LNCaP clone FGC (cell line): ENCODE measurements at regions not wholly inside any gene's neighbourhood (a gene's known extent, or its start where the extent isn't known, plus 50 kb on each side); places are given as distances from the start of the nearest gene placed in this dataset.

Experiments
- DNase-seq: peaks from one replicate; pipeline ENCODE4 v3.0.0-alpha.2; 2011; ENCODE audit warnings: low read depth
- H3K4me3 ChIP-seq: 2 replicates; pipeline ENCODE4 v1.5.1; 2011; ENCODE audit warnings: mild to moderate bottlenecking, low read depth, low read length, control low read depth
- TF ChIP-seq, protein P1 (sequence below): IDR thresholded peaks from 2 replicates; pipeline ENCODE4 v1.5.1; 2012; ENCODE audit warnings: mild to moderate bottlenecking; ENCODE audit not compliant: control insufficient read depth, insufficient read depth; ENCODE audit errors: extremely low read depth

DNA sequence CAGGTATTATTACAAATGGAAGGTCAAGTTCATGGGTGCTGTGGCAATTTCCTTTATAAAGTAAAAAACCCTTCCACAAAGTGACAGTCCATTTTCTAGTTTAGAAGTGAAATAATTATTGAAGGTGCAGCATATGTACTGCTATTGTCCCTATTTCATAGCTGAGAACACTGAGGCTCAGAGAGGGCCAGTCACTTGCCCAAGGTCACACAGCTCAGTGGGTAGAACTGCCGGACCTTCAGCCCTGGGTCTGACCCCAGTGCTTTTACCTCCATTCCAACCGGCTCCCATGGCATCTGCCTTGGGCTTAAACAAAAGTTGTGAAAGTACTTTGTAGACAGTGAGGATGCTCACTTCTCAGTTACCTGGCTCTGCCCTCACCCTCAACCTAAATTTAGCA, 150.6 kb upstream of the SMIM23 start:
- H3K4me3 ChIP-seq, result no peak overlapping the region
- TF ChIP-seq, protein P1, sequence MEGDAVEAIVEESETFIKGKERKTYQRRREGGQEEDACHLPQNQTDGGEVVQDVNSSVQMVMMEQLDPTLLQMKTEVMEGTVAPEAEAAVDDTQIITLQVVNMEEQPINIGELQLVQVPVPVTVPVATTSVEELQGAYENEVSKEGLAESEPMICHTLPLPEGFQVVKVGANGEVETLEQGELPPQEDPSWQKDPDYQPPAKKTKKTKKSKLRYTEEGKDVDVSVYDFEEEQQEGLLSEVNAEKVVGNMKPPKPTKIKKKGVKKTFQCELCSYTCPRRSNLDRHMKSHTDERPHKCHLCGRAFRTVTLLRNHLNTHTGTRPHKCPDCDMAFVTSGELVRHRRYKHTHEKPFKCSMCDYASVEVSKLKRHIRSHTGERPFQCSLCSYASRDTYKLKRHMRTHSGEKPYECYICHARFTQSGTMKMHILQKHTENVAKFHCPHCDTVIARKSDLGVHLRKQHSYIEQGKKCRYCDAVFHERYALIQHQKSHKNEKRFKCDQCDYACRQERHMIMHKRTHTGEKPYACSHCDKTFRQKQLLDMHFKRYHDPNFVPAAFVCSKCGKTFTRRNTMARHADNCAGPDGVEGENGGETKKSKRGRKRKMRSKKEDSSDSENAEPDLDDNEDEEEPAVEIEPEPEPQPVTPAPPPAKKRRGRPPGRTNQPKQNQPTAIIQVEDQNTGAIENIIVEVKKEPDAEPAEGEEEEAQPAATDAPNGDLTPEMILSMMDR, result no peak
- DNase-seq, result no peak

DNA sequence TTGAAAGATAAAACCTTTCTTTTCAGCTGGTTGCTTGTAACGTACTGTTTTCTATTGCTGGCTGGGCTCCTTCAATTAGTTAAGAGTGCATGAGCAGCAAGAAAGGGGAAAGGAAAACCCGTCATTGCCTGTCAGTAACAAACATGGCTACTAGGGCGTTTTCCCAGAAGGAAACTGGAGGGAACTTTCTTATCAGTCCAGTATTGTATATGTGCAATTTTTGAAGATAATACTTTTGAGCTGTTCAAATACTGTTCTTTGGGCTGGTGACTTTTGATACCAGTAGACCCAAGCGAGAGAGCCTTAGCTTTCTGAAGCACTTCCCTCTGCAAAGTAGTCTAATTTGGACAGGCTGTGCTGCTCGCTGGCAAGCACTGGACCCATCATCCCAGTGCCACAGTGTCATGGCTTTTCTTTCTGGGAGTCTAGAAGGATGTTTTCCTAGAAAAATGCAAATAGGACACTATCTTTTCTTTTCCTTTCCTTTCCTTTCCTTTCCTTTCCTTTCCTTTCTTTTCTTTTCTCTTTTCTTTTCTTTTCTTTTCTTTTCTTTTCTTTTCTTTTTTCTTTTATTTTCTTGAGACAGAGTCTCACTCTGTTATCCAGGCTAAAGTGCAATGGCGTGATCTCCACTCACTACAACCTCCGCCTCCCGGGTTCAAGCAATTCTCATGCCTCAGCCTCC, 149.9 kb upstream of the SMIM23 start:
- H3K4me3 ChIP-seq, result no peak overlapping the region
- no peak for DNase-seq
- TF ChIP-seq, protein P1, result no peak

DNA sequence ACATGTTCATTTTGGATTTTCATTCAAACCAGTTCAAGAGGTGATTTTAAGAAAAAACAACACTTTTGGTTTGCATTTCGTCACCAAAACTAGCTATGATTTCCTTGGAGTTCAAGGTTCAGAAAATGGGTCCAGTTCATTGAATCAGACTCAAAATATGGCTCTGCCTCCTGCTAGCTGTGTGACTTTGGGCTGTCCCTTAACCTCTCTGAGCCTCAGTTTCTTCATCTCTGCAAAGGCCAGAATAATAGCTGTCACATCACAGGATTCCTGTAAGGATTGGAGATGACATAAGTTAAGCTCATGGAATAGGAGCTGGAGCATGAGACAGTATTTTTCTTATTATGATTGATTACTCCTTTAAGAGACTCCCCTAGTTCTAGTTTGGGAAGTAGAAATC, 147.8 kb upstream of the SMIM23 start:
- DNase-seq, result no peak
- TF ChIP-seq, protein P1, result no peak
- no peak overlapping the region for H3K4me3 ChIP-seq

DNA sequence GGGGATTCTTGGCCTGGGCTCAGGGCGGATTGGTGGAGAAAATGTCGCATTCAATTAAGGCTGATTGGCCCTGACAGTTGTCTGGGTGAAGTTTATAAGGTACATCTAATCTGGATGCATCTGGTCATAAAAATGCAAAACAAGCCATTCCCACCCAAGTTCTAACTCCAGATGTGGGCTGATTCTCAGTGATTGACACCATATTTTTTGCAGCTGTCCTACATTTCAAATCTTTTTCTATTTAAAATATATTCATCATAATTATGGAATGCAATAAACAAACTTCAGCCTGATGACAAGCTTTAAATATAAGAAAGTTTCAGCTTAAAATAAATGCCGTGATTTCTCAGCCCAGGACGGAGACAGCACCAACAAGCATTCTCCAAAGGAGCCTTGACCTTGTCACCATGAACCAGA, 146.4 kb upstream of the SMIM23 start:
- TF ChIP-seq, protein P1, result no peak
- no peak for DNase-seq
- H3K4me3 ChIP-seq, result no peak overlapping the region

DNA sequence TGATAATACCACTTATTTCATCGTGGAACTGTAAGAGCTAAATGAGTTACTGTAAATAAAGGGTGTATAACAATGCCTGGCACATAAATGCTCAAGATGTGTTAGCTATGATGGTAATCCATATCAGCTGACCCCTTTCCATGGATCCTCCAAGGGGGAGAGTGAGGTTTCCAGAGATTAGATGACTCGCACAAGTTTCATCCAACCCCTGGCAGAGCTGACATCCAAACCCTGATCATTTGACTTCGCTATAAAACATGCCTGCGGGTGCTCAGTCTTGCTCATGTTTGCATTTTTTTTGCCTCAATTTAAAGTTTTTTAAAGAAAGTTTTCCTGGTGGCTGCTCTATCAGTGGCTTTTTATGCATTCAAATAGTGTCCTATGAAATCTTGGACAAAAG, 145.7 kb upstream of the SMIM23 start:
- TF ChIP-seq, protein P1, result no peak
- no peak overlapping the region for H3K4me3 ChIP-seq
- no peak for DNase-seq

DNA sequence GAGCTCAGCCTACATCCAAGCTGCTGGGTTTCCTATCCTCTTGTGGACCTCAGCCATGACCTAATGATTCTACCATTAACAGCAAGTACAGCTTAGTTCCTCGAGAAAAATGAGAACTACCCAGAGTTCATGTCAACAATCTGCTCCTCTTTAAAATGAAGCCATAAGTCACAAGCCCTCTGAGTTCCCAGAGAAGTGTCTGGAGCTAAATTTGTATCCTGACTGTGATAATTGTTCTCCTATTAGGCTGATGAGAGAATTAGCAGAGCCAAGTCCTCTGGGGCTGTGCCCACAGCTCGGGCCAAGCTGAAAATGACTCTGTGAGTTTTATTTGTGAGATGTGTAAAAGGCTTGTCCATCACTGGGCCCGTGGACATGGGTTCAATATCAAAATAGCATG, 145.1 kb upstream of the SMIM23 start:
- H3K4me3 ChIP-seq, result no peak overlapping the region
- TF ChIP-seq, protein P1, result no peak
- no peak for DNase-seq

DNA sequence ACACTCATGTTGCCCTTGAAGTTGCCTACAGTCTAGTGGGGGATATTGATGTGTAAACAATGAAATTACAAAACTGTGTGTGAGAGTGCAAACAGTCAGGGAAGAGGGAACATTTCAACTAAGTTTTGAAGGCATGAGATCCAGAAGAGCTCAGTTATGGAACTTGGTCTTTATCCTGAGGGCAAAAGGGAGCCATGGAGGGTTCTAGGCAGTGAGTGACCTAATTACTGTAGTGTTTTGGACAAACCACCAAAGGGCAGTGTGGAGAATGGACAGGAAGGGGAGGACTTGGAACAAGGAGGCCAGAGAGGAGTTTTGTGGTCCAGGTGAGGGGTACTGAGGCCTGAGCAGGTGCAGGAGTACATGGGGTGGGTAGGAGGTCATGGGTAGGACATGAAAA, 143.7 kb upstream of the SMIM23 start:
- H3K4me3 ChIP-seq, result no peak overlapping the region
- TF ChIP-seq, protein P1, result no peak
- DNase-seq, result no peak
